GM12891 (cell line): ENCODE measurements at regions not wholly inside any gene's neighbourhood (a gene's known extent, or its start where the extent isn't known, plus 50 kb on each side); places are given as distances from the start of the nearest gene placed in this dataset.

ENCODE experiments used
- DNase-seq: peaks from one replicate; pipeline ENCODE4 v3.0.0; 2011; ENCODE audit warnings: low spot score; ENCODE audit not compliant: insufficient read length
- FAIRE-seq: peaks from 2 replicates; lab custom pipeline; 2011; peaks lifted over from hg19 to GRCh38; lab: Jason Lieb, UNC
- PAX5 ChIP-seq: IDR thresholded peaks from 2 replicates; pipeline ENCODE4 v1.6.1; 2011; ENCODE audit warnings: low read length, moderate library complexity, mild to moderate bottlenecking; ENCODE audit not compliant: insufficient read depth, severe bottlenecking
- POLR2A ChIP-seq: IDR thresholded peaks from 2 replicates; pipeline ENCODE4 v1.6.1; 2011; ENCODE audit warnings: low read depth, low read length, control low read depth
- POLR2AphosphoS5 ChIP-seq: IDR thresholded peaks from 2 replicates; pipeline ENCODE4 v1.6.1; 2011; ENCODE audit warnings: low read depth, low read length, control low read depth
- POU2F2 ChIP-seq: IDR thresholded peaks from 2 replicates; pipeline ENCODE4 v1.6.1; 2011; ENCODE audit warnings: low read depth, mild to moderate bottlenecking, control low read depth, low read length, moderate library complexity
- SPI1 ChIP-seq: IDR thresholded peaks from 2 replicates; pipeline ENCODE4 v1.6.1; 2011; ENCODE audit warnings: low read depth, low read length, control low read depth
- TAF1 ChIP-seq: IDR thresholded peaks from 2 replicates; pipeline ENCODE4 v1.6.1; 2011; ENCODE audit warnings: low read depth, low read length, control low read depth

DNA sequence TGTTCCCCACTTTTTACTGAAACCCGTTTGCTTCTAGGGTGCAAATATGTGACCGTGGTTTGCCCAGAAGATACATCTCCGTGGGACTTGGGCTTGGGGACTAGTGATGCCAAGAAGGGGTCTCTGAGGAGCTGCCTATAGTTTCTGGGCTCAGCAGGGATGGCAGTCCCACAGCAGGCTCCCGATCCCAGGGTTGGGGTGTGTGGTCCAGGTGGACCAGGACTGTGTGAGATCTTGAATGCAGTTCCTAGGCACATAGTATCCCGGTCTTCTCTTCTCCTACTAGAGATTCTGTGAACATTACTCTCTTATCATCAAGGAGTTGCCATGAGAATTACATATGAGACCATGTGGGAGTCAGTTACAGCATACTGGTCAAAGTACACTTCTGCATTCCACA, 435.8 kb upstream of the SPRED2 start:
- DNase-seq (no peak), FAIRE-seq (no peak)
- TF ChIP-seq SPI1 = no peak
- TF ChIP-seq POLR2A = no peak
- TF ChIP-seq POU2F2 = no peak
- TF ChIP-seq POLR2AphosphoS5 = no peak
- TF ChIP-seq PAX5 = no peak
- no peak for TF ChIP-seq TAF1

DNA sequence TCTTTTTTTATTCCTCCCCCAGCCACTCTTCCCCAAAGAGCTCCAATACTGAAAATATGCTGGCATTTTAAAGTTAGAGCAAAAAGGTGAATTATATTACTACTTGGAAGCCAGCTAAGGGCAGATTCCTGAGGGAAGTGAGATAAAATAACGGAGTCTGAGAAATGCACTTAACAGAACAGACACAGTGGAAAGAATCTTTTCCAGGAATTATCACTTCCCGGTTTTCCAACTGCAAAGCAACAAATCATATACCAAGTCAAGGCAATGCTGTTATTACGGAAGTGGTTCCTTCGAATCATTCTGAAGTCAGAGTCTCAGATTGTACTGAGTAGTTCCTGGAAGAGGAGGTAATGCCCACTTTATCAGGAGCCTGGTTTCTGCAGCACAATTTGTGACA, 435.0 kb upstream of the SPRED2 start:
- TF ChIP-seq TAF1 (no peak), POU2F2 (no peak), POLR2A (no peak), SPI1 (no peak), POLR2AphosphoS5 (no peak), PAX5 (no peak)
- DNase-seq = no peak
- no peak for FAIRE-seq

DNA sequence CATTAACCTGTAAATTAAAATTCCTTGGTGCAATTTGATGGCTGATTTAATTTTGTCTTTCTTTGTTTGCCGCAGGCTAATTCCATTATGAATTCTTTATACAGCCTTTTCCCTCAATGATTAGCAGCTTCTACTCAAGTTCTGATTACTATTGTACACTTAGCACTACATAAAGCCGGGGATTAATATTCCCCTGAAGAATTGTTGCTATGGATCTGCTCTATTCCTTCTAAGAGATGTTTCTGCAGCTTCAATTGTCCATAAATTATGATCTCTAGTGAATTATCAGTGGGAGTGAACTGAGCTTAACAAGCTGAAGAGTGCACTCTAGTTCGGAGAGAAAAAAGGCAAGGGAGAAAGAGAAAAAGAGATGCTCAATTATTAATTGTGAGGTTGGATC, 433.7 kb upstream of the SPRED2 start:
- no peak for FAIRE-seq
- no peak for DNase-seq
- TF ChIP-seq POLR2AphosphoS5 (no peak), TAF1 (no peak), PAX5 (no peak), POLR2A (no peak), SPI1 (no peak), POU2F2 (no peak)

DNA sequence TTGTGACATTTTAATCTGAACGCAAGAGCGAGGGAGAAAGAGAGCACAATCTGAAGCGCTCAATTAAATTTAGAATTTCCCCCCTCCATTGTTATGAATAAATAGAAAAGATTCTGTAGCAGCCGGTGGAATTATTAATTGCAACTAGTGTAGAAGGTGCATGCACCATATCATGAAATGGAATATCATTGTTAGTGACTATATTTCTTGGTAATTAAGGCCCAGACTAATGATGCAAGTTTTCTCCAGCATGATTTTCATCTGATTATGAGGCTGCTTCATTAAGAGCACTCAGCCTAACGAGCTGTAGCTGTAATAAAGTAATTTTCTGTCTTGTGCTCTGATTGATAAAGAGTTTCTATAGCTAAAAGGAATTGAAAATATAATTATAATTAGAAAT, 432.2 kb upstream of the SPRED2 start:
- TF ChIP-seq PAX5 = no peak
- no peak for TF ChIP-seq TAF1
- no peak for TF ChIP-seq POLR2AphosphoS5
- no peak for TF ChIP-seq POLR2A
- TF ChIP-seq POU2F2 = no peak
- DNase-seq (no peak), FAIRE-seq (no peak)

DNA sequence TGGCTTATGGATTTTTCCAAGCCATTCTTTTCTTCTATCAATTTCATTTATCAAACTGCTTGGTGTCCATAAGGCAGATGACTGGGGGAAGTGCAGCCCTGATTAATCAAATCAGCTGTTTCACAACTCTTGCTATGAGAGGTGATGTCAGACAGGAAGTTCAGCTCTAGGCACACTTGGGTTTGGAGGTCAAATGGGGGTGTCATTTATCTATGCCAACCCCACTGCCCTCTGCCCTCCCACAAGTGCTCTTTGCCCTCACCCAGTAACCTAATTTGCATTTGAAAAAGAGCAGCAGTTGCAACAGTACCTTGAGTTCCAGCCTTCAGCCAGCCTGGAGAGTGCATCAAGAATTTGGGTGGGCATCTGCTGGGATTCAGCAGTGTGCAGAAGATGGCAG, 431.3 kb upstream of the SPRED2 start:
- DNase-seq = no peak
- no peak for TF ChIP-seq TAF1
- no peak for TF ChIP-seq SPI1
- no peak for TF ChIP-seq PAX5
- no peak for TF ChIP-seq POLR2AphosphoS5
- no peak for TF ChIP-seq POU2F2
- no peak for TF ChIP-seq POLR2A
- FAIRE-seq = no peak

DNA sequence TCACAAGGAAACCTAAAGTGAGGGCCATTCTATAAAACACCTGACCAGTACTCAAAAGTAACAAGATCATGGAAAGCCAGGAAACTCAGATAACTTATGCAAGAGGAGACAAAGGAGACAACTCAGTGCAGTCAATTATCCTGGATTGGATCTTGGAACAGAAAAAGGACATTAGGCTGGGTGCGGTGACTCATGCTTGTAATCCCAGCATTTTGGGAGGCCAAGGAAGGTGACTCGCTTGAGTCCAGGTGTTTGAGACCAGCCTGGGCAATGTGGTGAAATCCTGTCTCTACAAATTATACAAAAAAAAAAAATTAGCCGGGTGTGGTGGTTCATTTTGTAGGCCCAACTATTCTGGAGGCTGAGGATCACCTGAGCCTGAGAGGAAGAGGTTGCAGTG, 424.5 kb upstream of the SPRED2 start:
- FAIRE-seq (no peak), DNase-seq (no peak)
- TF ChIP-seq POU2F2 (no peak), SPI1 (no peak), TAF1 (no peak)

DNA sequence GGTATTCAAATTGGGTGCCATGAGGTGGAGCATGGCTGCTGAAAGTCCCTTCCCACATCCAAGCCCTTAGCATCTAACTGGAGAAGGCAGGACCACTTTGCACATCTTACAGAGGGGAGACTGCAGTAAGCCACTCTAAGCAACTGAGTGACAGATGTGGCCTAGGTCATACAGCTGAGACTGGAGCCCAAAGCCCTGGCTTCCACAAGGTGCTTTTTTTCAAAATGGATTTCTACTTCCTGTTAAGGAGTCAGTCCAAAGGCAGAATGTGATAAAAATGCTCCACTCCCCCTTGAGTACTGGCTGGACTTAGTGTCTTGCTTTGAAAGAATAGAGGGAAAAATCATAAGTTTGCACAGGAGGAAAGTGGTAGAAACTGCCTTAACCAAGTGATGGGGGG, 424.0 kb upstream of the SPRED2 start:
- DNase-seq (no peak), FAIRE-seq (no peak)
- TF ChIP-seq PAX5 = no peak

DNA sequence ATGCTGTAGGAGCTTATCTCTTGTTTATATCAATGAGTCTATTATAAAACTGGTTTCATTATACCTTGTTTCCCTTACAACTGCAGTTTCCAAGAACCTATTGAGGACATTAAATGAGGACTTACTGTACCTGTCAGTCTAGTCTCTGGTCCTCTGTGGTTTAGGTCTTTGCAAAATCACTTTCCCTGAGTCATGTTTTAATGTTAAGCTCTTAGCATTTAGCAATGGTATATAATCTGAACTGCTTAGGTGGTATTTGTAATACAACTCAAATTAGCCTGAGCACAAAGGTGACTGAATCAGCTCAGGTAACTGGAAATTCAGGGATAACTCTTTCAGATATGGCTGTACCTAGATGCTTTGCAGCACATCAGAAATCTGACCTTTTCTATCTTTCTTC, 418.3 kb upstream of the SPRED2 start:
- no peak for FAIRE-seq
- no peak for DNase-seq
- no peak for TF ChIP-seq POLR2AphosphoS5
- TF ChIP-seq POLR2A = no peak

DNA sequence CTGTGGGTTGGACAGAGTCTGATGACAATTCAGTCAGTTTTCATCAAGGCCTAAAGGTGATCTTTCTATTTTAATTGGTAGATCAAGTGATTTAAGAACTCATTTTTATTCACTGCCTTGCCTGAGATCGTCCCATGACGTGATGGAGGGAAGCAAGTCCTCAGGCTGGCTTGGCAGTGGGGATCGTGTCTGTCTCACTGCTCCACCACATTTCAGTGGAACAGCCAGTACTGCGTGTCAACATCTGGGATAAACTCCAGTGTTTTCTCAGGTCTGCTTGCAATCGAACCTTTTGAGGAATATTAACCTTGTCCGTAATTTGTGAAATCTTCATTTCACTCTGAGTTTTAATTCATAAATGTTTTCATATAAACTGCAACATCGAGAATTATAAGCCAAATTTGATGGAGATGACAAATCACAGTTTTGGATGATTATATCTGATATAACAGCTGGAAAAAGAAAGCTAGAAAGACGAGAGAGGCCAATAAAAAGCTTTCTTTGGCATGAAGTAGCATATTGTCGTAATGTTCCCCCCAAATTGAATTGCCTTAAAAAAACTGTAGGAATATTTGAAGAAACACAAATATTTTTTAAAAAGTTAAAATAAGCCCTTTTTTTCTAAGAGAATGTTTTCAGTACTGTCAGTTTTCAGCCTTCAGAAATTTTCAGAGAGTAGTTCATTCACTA, 414.7 kb upstream of the SPRED2 start:
- DNase-seq (no peak), FAIRE-seq (no peak)
- TF ChIP-seq TAF1 (no peak), POU2F2 (no peak), PAX5 (no peak), POLR2A (no peak), SPI1 (no peak), POLR2AphosphoS5 (no peak)

DNA sequence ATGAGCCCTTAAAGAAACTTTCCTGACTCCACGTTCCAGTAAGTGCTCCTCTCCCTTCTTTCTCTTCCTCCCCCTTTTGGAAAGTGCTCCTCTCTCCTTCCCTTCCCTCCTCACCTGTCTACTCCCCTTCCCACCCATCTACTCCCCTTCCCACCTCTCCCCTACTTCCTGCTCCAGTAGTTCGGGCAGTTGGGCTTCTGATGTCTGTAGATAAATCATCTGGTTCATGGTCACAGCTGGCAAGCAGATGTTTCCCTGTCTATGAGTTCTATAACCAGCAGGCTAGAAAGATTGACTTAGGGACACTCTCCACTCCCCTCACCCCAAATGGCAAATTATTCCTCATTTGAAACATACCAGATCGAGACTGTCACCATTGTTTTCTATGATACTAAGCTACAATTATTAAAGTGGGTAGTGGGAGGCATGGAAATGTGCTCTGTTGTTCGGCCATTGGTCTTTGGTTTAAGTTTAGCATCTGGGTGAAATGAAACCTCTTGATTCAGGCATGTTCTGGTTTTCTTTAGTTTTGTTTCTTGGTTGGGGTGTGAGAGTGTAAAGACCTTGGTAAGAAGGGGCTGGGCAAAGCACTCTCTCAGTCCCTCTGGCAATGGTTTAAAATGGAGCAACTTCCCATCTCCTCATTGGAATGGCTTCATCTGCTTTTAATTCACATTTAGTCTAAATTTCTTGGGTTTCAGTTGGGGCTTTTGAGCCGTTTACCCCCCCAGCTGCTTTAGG, 413.2 kb upstream of the SPRED2 start:
- TF ChIP-seq SPI1 = no peak
- no peak for TF ChIP-seq POLR2AphosphoS5
- TF ChIP-seq TAF1 = no peak
- DNase-seq (no peak), FAIRE-seq (no peak)
